Mesodermal cell (in vitro differentiated cells): ENCODE measurements at regions not wholly inside any gene's neighbourhood (a gene's known extent, or its start where the extent isn't known, plus 50 kb on each side); places are given as distances from the start of the nearest gene placed in this dataset.

ENCODE experiments used
- H3K27ac ChIP-seq: 2 replicates; pipeline ENCODE4 v1.7.0; 2013; ENCODE audit warnings: mild to moderate bottlenecking, low read depth, low read length, moderate library complexity; ENCODE audit not compliant: severe bottlenecking
- H3K36me3 ChIP-seq: 2 replicates; pipeline ENCODE4 v1.7.1; 2013; ENCODE audit warnings: mild to moderate bottlenecking, low read length, moderate library complexity; ENCODE audit not compliant: control insufficient read depth, insufficient read depth
- H3K4me1 ChIP-seq: one replicate; pipeline ENCODE4 v1.7.1; 2013; ENCODE audit warnings: mild to moderate bottlenecking, low read length; ENCODE audit not compliant: insufficient read depth, control insufficient read depth, poor library complexity, severe bottlenecking
- H3K4me3 ChIP-seq: 2 replicates; pipeline ENCODE4 v1.7.0; 2013; ENCODE audit warnings: low read length, control low read depth, mild to moderate bottlenecking; ENCODE audit not compliant: insufficient read depth, poor library complexity, severe bottlenecking; ENCODE audit errors: extremely low read depth
- H3K9me3 ChIP-seq: 2 replicates; pipeline ENCODE4 v1.7.1; 2013; ENCODE audit warnings: mild to moderate bottlenecking, low read length, moderate library complexity; ENCODE audit not compliant: control insufficient read depth
- WGBS, 2 experiments: methylation state at CpG; one replicate each; pipeline ENCODE4 v1.1.5; 2013; ENCODE audit warnings: missing lambda C conversion rate in 2 of 2; ENCODE audit not compliant: insufficient coverage in 2 of 2; 5-methylcytosine and 5-hydroxymethylcytosine counted together

DNA sequence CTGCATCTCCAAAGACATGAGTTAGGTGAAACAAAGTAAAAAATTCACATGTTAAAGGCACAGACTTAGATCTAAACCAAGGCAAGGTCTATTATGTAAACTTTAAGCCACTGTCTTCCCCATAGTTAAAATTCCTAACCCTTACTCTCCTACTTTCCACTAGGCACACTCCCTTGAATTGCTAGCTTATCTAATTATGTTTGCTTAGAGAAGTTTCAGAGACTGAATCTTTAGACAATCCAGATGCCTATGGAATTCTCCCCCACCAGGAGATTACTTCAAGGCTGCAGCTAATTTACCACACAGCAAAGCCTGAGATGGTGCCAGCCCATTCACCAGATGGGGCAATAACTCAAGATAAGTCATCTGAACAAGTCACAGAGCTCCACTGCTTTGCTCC, 803.1 kb upstream of the COX7C start:
- Histone ChIP-seq H3K4me1 (peaks cover 6% of the 10 kb centered on the region), H3K36me3 (no peaks in the 10 kb centered on the region), H3K4me3 (no peak overlapping the region), H3K9me3 (no peaks in the 10 kb centered on the region), H3K27ac (peak overlapping the region; percentile 84)

DNA sequence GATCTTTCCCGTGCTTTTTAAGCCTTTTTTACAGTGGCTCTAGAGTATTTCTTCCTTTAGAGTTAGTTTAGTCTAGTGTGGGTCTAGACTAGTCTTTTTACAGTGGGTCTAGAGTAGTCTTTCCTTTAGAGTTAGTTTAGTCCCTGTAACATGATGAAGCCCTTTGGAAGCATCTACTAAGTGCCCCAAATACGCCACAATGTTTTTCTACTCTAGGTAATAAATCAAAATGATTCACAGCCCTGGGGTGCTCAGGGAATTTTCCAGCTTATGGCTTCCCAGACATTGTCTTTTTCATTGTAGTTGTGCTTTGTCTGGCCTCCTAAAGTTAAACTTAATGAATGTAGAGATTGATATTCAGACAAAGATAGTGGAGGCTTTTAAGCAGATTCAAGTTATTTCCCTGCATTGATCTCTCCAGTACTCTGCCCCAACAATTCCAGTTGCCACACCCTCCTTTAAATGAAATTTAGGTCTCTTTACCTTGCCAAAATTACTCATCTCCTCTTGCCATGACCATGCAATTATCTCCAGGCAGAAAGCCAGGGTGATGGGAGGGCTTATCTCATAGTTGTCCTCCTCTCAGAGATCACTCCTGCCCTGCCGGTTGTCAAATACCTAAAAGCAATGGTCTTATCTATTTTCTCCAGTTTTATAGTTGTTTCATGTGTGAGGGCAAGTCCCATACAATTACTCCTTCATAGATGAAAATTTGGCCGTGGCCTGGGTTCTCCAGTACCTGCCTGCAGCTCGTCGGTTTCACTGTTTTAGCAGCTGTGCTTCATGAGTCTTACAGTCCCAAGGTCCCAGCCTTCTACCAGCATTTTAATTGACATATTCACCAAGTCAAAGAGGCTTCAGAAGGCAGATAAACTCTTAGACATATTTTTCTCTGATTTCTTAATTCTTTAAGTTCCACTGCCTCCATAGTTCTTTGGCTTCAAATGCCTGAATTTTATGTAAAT, 794.0 kb upstream of the COX7C start:
- Histone ChIP-seq H3K36me3 (no peaks in the 10 kb centered on the region), H3K27ac (no peak overlapping the region), H3K4me1 (no peaks in the 10 kb centered on the region), H3K9me3 (no peaks in the 10 kb centered on the region), H3K4me3 (no peak overlapping the region)
- WGBS, 2 experiments = 83 to 93% methylated on average over 4 of the region's 6 CpGs

DNA sequence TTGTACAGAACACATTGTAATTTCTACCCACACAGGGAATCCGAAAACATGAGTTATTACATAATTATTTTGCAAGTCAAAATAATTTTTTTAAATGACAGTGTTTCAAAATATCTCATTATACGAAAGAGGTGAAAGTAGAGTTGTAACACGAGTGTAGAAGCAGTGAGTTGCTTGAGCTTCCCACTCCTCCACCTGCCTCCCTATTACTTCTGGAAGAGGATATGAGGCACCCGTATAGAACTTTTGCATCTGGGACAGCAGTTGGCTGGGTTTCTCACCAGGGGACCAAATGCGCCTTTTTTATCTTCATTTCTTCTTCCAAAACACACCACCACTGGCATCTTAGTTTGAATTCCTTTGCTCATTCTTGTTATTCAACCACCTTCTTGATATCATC, 779.0 kb upstream of the COX7C start:
- H3K27ac ChIP-seq = no peak overlapping the region
- no peaks in the 10 kb centered on the region for H3K36me3 ChIP-seq
- WGBS, 2 experiments = 100% methylated on average over 1 to 2 of the region's 5 CpGs
- no peaks in the 10 kb centered on the region for H3K4me1 ChIP-seq
- no peaks in the 10 kb centered on the region for H3K9me3 ChIP-seq
- no peak overlapping the region for H3K4me3 ChIP-seq

DNA sequence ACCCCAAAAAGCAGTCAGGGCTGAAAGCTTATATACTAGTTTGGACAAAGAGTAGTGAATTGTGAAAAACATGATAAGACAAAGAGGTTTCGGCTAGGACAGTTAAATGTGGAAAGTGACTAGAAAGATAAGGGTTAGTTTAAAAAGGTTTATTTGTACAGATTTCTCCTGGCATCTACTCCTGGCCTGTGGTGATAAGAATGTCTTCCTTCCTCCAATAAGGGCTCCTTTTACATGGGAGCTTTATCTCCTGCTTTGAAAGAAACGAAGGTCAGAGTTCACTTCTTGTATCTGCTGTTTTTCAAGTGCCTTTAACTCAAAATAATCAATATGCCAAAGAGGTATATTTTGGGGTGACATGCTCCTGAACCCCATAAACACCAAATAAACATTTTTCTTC, 776.1 kb upstream of the COX7C start:
- H3K27ac ChIP-seq = no peak overlapping the region
- H3K4me1 ChIP-seq = no peaks in the 10 kb centered on the region
- 57 to 88% methylated on average over 1 of the region's 2 CpGs for WGBS, 2 experiments
- no peaks in the 10 kb centered on the region for H3K9me3 ChIP-seq
- no peaks in the 10 kb centered on the region for H3K36me3 ChIP-seq
- H3K4me3 ChIP-seq = no peak overlapping the region

DNA sequence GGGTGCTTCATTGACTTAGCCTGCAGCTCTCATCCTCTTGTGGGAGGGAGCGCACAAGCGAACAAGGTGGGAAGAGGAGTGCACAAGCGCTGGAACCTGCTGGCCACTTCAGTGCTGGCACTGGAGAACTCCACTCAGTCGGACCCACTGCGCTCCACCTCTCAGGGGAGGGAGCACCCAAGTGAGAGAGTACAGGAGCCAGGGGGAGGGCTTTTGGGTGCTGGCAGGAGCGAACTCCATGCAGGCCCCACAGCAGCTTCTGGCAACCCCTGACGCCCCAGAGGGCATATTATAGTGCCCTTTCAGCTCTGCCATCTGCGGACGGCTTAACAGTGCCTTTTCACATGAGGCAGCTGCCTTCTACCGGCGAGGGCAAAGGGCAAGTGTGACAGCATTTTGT, 774.2 kb upstream of the COX7C start:
- no peaks in the 10 kb centered on the region for H3K36me3 ChIP-seq
- H3K27ac ChIP-seq = no peak overlapping the region
- H3K9me3 ChIP-seq = no peaks in the 10 kb centered on the region
- no peak overlapping the region for H3K4me3 ChIP-seq
- no peaks in the 10 kb centered on the region for H3K4me1 ChIP-seq
- WGBS, 2 experiments = 78 to 95% methylated on average over 6 to 11 of the region's 11 CpGs

DNA sequence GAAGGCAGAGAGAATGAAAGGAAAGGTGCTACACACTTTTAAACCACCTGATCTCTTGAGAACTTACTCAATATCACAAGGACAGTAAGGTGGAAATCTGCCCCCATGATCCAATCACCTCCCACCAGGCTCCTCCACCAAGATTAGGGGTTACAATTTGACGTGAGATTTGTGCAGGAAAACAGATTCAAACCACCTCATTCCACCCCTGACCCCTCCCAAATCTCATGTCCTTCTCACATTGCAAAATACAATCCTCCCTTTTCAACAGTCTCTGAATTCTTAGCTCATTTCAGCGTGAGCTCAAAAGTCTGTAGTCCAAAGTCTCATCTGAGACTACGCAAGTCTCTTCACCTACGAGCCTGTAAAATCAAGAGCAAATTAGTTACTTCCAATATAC, 768.3 kb upstream of the COX7C start:
- Histone ChIP-seq H3K36me3 (no peaks in the 10 kb centered on the region), H3K4me3 (no peak overlapping the region), H3K9me3 (peaks cover 8% of the 10 kb centered on the region), H3K4me1 (no peaks in the 10 kb centered on the region), H3K27ac (no peak overlapping the region)
- 79 to 82% methylated on average over 3 to 4 of the region's 4 CpGs for WGBS, 2 experiments

DNA sequence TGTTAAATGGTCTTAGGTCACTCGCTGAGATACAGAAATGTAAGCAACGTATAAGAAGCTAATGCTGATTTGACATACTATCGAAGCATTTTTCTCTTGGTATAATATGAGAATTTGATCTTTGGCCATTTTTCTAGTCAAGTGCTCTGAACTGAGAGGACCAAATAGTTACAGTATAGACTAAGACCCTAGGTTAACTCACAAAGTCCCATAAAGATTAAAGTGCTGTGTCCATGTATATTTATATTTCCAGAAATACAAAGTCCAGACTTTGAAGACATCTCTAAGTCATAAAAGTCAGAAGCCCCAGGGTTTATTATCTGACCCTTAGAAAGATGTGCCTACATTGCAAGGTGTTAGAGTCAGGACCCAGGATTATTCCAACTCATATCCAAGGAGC, 752.4 kb upstream of the COX7C start:
- no peaks in the 10 kb centered on the region for H3K9me3 ChIP-seq
- WGBS, 2 experiments = 89 to 94% methylated on average over 2 to 3 of the region's 3 CpGs
- no peak overlapping the region for H3K4me3 ChIP-seq
- H3K36me3 ChIP-seq = no peaks in the 10 kb centered on the region
- no peaks in the 10 kb centered on the region for H3K4me1 ChIP-seq
- no peak overlapping the region for H3K27ac ChIP-seq

DNA sequence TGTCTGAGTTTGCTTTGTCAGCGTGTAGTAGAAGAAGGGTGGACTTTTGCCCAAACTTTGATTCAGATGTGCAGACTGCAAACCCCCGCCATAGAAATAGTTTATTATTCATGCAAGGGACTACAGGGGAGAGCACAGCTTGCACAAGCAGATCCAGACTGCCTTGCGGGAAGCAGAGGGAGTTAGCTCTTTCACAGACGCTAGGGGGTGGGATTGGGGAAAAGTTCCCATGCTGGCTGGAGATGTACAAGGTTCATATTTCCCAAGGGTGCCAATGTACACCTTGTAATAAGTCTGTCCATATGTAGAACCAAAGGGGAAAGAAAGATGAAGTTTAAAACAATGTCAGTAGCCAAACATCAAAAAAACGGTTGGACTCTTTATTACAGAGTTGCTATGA, 749.7 kb upstream of the COX7C start:
- Histone ChIP-seq H3K9me3 (no peaks in the 10 kb centered on the region), H3K36me3 (no peaks in the 10 kb centered on the region), H3K27ac (no peak overlapping the region), H3K4me3 (no peak overlapping the region), H3K4me1 (no peaks in the 10 kb centered on the region)
- WGBS, 2 experiments = 92 to 100% methylated on average over 1 to 4 of the region's 5 CpGs

DNA sequence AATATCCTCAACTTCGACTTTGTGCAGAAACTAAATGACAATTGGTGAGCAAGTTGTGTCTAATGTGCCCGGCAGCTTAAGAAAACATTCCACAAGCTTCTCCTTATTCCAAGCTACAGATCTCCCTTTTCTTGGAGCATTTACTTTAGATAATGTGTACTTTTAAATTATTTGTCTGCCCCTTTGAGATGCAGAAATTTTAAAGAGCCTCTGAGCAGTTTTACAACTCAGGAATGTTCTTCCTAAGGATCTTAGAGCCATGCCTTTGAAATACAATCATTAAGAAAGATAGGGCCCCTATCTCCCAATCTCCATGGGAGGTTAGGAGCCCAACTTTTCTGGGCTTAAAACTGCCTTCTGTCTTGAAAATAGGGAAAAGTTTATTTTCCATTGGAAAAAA, 723.7 kb upstream of the COX7C start:
- Histone ChIP-seq H3K4me1 (no peaks in the 10 kb centered on the region), H3K4me3 (no peak overlapping the region), H3K36me3 (no peaks in the 10 kb centered on the region), H3K9me3 (no peaks in the 10 kb centered on the region), H3K27ac (peak overlapping the region; percentile 23)
- WGBS, 2 experiments = no CpG with 5 or more reads among the region's 2 CpGs

DNA sequence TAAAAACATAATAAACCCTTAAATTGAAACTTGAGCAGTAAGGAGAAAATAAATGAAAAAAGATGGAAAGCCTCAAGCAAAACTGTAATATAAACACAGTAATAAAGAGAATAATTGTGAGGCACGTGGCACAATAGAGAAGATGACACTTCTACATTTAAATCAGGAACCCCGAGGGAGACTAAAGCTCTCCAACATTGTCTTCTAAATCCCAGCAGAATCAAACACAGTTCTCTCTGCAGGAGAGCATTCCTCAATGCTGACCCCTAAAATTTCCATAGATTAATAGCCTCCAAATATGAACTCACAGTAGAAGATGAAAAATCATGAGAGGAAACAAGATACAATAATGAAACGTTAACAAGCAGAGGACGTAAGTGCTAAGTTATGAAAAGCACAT, 721.2 kb upstream of the COX7C start:
- Histone ChIP-seq H3K4me3 (no peak overlapping the region), H3K4me1 (no peaks in the 10 kb centered on the region), H3K36me3 (no peaks in the 10 kb centered on the region), H3K9me3 (no peaks in the 10 kb centered on the region), H3K27ac (no peak overlapping the region)
- no CpG with 5 or more reads among the region's 4 CpGs for WGBS, 2 experiments

DNA sequence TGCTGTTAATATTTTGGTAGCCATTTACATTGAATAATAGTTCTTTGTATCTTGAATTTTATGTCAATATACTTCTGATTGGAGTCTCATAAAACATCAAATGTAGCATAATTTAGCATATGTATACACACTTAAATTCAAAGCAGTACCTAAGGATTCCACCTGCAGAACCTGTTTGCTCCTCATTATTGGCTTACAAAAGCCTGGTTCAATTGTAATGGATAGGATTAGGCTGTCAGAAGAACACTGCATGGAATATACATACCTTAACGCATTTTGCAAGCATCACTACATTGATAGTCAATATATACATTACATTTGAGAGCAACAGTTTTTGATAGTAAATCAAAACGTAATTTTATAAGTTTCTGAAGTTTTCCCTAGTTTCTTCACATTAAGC, 711.3 kb upstream of the COX7C start:
- Histone ChIP-seq H3K27ac (no peak overlapping the region), H3K4me3 (no peak overlapping the region), H3K36me3 (no peaks in the 10 kb centered on the region), H3K9me3 (no peaks in the 10 kb centered on the region), H3K4me1 (no peaks in the 10 kb centered on the region)
- WGBS, 2 experiments = 60% methylated on average over 1 of the region's 2 CpGs; no CpG with 5 or more reads in 1 of the 2 experiments
